ENCODE measurements at regions not wholly inside any gene's neighbourhood (a gene's known extent, or its start where the extent isn't known, plus 50 kb on each side); places are given as distances from the start of the nearest gene placed in this dataset.

DNA sequence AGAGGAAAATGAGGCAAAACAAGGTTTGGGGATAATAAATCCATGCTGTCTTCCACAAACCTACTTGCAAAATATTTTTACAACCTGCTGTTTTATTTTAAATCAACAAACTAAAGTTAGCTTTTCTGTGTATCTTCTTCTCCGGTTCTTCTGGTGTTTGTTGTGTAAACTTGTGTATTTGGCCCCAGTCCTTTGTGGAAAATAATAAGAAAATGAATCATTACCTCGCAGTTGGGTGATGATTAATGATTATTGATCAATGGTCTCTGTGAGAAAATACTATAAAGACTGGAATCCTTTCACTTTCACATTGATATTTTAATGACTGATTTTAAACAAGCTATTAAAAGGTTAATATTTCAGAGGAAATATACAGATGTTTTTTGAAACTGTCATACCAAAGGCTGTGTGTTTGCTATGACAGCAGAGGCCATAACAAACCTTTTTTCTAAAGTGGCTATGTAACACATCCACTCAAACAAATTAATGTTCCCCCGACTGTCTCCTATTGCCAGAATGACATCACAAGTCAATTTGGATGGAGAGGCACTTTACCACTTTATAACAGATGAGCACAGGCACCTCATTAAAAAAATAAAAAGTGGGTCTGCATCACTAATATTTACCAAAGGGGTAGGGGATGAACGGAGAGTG is 152.5 kb downstream of the MEX3B start:
- H2BK12ac ChIP-seq (ENCODE audit: insufficient read length, low read depth, low read length): no peak overlapping the region
- Mint-ChIP-seq H3K27me3 (ENCODE audit: low read depth) (no peaks in the 10 kb centered on the region), H3K4me1 (peaks cover 8 to 10% of the 10 kb centered on the region in 2 experiments), H3K9me3 (no peaks in the 10 kb centered on the region), H3K4me3 (no peak overlapping the region), H3K27ac (no peak overlapping the region), H3K36me3 (ENCODE audit: insufficient read depth in 1 of 3, low read depth in 3 of 3) (no peaks in the 10 kb centered on the region)
- TF ChIP-seq, protein P1, sequence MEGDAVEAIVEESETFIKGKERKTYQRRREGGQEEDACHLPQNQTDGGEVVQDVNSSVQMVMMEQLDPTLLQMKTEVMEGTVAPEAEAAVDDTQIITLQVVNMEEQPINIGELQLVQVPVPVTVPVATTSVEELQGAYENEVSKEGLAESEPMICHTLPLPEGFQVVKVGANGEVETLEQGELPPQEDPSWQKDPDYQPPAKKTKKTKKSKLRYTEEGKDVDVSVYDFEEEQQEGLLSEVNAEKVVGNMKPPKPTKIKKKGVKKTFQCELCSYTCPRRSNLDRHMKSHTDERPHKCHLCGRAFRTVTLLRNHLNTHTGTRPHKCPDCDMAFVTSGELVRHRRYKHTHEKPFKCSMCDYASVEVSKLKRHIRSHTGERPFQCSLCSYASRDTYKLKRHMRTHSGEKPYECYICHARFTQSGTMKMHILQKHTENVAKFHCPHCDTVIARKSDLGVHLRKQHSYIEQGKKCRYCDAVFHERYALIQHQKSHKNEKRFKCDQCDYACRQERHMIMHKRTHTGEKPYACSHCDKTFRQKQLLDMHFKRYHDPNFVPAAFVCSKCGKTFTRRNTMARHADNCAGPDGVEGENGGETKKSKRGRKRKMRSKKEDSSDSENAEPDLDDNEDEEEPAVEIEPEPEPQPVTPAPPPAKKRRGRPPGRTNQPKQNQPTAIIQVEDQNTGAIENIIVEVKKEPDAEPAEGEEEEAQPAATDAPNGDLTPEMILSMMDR (conservative IDR thresholded peaks at IDR 0.05): no peak
- H3K56ac ChIP-seq (ENCODE audit: insufficient read length, low read depth, low read length): no peak overlapping the region
- no peak overlapping the region for H2AK5ac ChIP-seq (ENCODE audit: insufficient read length, low read length)
- no peaks in the 10 kb centered on the region for H3K27me3 ChIP-seq (ENCODE audit: insufficient read depth, low read length)
- H3K9me3 ChIP-seq (ENCODE audit: control insufficient read depth, low read depth, low read length): no peaks in the 10 kb centered on the region
- H2AFZ ChIP-seq (ENCODE audit: low read length): no peak overlapping the region
- H3K4ac ChIP-seq (ENCODE audit: low read depth, low read length): no peak overlapping the region
- no peak overlapping the region for H3K14ac ChIP-seq (ENCODE audit: insufficient read depth, low read length)
- no peaks in the 10 kb centered on the region for H3K79me1 ChIP-seq (ENCODE audit: insufficient read depth, low read depth, low read length, poor library complexity, severe bottlenecking)
- no peak overlapping the region for H3K9ac ChIP-seq (ENCODE audit: extremely low read depth, insufficient read length, low read length)
- H2BK5ac ChIP-seq (ENCODE audit: insufficient read length, low read length): no peak overlapping the region
- H4K8ac ChIP-seq (replicated peaks; ENCODE audit: insufficient read length, low read depth, low read length): no peak overlapping the region
- H3K23me2 ChIP-seq (ENCODE audit: insufficient read length, low read depth, low read length, poor library complexity, severe bottlenecking): no peaks in the 10 kb centered on the region
- no peak overlapping the region for H2BK20ac ChIP-seq (ENCODE audit: low read depth, low read length, poor library complexity, severe bottlenecking)
- no peak overlapping the region for H3K18ac ChIP-seq (ENCODE audit: insufficient read length, low read depth, low read length)
- no peak for DNase-seq
- H4K91ac ChIP-seq (ENCODE audit: insufficient read length, low read depth, low read length): no peak overlapping the region
- H4K5ac ChIP-seq (ENCODE audit: insufficient read length, low read depth, low read length): no peak overlapping the region
- 0 out of 2 replicates have a peak, but pooled peaks cover 3% of the 10 kb centered on the region for H3K4me1 ChIP-seq (ENCODE audit: insufficient read depth, low read length)
- no peak overlapping the region for H3K23ac ChIP-seq (ENCODE audit: insufficient read length, low read depth, low read length)
- no peak overlapping the region for H3K4me2 ChIP-seq (ENCODE audit: insufficient read depth, insufficient read length, low read length)
- H2BK120ac ChIP-seq (ENCODE audit: low read depth, low read length, poor library complexity, severe bottlenecking): no peak overlapping the region
- no peaks in the 10 kb centered on the region for H4K20me1 ChIP-seq (ENCODE audit: control insufficient read depth, insufficient read depth, insufficient read length)
- H2BK15ac ChIP-seq (ENCODE audit: low read depth, low read length): no peak overlapping the region
- no CpG with 5 or more reads among the region's 4 CpGs for WGBS (ENCODE audit: extremely low coverage, insufficient read length, low lambda C conversion rate)
- H3K79me2 ChIP-seq (ENCODE audit: insufficient read depth, low read length): no peaks in the 10 kb centered on the region
- no peak overlapping the region for H3T11ph ChIP-seq (ENCODE audit: low read length)
- H3K27ac ChIP-seq (ENCODE audit: insufficient read length, low read depth, low read length): no peak overlapping the region

All from H9 (cell line).